DOHH2 (cell line): ENCODE measurements at regions not wholly inside any gene's neighbourhood (a gene's known extent, or its start where the extent isn't known, plus 50 kb on each side); places are given as distances from the start of the nearest gene placed in this dataset.

Source experiments
- H3F3A ChIP-seq: fragments of 200-600 bp; sonication (generic), shearing (Covaris generic); 2 replicates; pipeline ENCODE4 v1.6.0; 2016; ENCODE audit warnings: antibody characterized with exemption, mild to moderate bottlenecking; ENCODE audit not compliant: control insufficient read depth, insufficient read depth
- H3K27ac ChIP-seq: fragments of 200-600 bp; sonication (generic); 2 replicates; pipeline ENCODE4 v1.5.1; 2014; ENCODE audit warnings: low read depth, mild to moderate bottlenecking, low read length, moderate library complexity
- H3K27me3 ChIP-seq: fragments of 200-600 bp; sonication (generic); 2 replicates; pipeline ENCODE4 v1.6.1; 2014; ENCODE audit warnings: mild to moderate bottlenecking, low read length, mixed read lengths; ENCODE audit not compliant: control insufficient read depth
- H3K36me3 ChIP-seq: fragments of 200-600 bp; sonication (generic); 2 replicates; pipeline ENCODE4 v1.6.1; 2014; ENCODE audit warnings: mild to moderate bottlenecking, low read length, moderate library complexity, mixed read lengths; ENCODE audit not compliant: control insufficient read depth
- H3K4me1 ChIP-seq: fragments of 200-600 bp; sonication (generic); 2 replicates; pipeline ENCODE4 v1.6.1; 2014; ENCODE audit warnings: mild to moderate bottlenecking, low read length, mixed read lengths; ENCODE audit not compliant: control insufficient read depth
- H3K4me2 ChIP-seq: fragments of 200-600 bp; sonication (generic); 2 replicates; pipeline ENCODE4 v1.6.0; 2014; ENCODE audit warnings: mild to moderate bottlenecking, low read length, moderate library complexity
- H3K4me3 ChIP-seq: fragments of 200-600 bp; sonication (generic); 2 replicates; pipeline ENCODE4 v1.5.1; 2014; ENCODE audit warnings: mild to moderate bottlenecking, low read length, mixed read lengths
- H3K79me2 ChIP-seq: fragments of 200-600 bp; sonication (generic); 2 replicates; pipeline ENCODE4 v1.6.1; 2014; ENCODE audit warnings: mild to moderate bottlenecking, low read length, mixed read lengths; ENCODE audit not compliant: control insufficient read depth
- H3K9me2 ChIP-seq: fragments of 200-600 bp; sonication (generic); replicated peaks from 2 replicates; pipeline ENCODE4 v1.6.1; 2014; ENCODE audit warnings: mild to moderate bottlenecking, low read length, mixed read lengths; ENCODE audit not compliant: control insufficient read depth
- H3K9me3 ChIP-seq: fragments of 200-600 bp; sonication (generic); 2 replicates; pipeline ENCODE4 v1.6.1; 2014; ENCODE audit warnings: antibody characterized with exemption, low read length, mixed read lengths; ENCODE audit not compliant: control insufficient read depth, insufficient read depth
- H4K20me1 ChIP-seq: fragments of 200-600 bp; sonication (generic); 2 replicates; pipeline ENCODE4 v1.6.0; 2014; ENCODE audit warnings: low read depth, mild to moderate bottlenecking, antibody characterized with exemption, low read length, moderate library complexity; ENCODE audit not compliant: control insufficient read depth, insufficient read depth
- EZH2phosphoT487 ChIP-seq: fragments of 200-600 bp; sonication (generic); IDR thresholded peaks from 2 replicates; pipeline ENCODE4 v1.6.1; 2017; ENCODE audit warnings: borderline replicate concordance, mild to moderate bottlenecking, antibody characterized with exemption, low read length, moderate library complexity, mixed read lengths
- TF ChIP-seq, protein P1 (sequence below): fragments of 200-600 bp; sonication (generic); IDR thresholded peaks from one replicate; pipeline ENCODE4 v1.5.1; 2014; ENCODE audit warnings: antibody characterized with exemption, mild to moderate bottlenecking, low read depth, low read length; ENCODE audit not compliant: poor library complexity, severe bottlenecking

DNA sequence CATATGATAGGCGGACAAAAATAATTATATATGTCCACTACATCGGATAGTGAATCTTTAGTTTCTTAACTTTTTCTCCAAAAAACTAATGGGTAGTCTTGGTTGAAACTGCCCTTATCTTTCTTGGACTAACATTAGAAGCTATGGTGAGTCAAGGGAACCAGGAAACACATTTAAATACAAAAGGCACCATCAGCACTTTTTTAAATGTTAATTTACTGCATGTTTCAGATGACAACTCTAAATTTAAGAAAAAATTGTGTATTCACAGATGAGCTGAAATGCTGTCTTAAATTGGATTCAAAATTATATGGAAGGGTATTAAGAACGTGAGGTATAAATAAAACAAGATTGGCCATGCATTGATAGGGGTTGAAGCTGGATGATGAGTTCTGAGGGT lies 75.6 kb upstream of the CERS6 start:
- Histone ChIP-seq H3K9me3 (no peaks in the 10 kb centered on the region), H3F3A (no peaks in the 10 kb centered on the region), H4K20me1 (no peaks in the 10 kb centered on the region), H3K27me3 (no peaks in the 10 kb centered on the region), H3K9me2 (no peaks in the 10 kb centered on the region), H3K4me1 (no peaks in the 10 kb centered on the region), H3K36me3 (no peaks in the 10 kb centered on the region), H3K79me2 (no peaks in the 10 kb centered on the region), H3K4me2 (no peak overlapping the region), H3K27ac (no peak overlapping the region), H3K4me3 (no peak overlapping the region)
- TF ChIP-seq, protein P1, sequence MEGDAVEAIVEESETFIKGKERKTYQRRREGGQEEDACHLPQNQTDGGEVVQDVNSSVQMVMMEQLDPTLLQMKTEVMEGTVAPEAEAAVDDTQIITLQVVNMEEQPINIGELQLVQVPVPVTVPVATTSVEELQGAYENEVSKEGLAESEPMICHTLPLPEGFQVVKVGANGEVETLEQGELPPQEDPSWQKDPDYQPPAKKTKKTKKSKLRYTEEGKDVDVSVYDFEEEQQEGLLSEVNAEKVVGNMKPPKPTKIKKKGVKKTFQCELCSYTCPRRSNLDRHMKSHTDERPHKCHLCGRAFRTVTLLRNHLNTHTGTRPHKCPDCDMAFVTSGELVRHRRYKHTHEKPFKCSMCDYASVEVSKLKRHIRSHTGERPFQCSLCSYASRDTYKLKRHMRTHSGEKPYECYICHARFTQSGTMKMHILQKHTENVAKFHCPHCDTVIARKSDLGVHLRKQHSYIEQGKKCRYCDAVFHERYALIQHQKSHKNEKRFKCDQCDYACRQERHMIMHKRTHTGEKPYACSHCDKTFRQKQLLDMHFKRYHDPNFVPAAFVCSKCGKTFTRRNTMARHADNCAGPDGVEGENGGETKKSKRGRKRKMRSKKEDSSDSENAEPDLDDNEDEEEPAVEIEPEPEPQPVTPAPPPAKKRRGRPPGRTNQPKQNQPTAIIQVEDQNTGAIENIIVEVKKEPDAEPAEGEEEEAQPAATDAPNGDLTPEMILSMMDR, result no peak

DNA sequence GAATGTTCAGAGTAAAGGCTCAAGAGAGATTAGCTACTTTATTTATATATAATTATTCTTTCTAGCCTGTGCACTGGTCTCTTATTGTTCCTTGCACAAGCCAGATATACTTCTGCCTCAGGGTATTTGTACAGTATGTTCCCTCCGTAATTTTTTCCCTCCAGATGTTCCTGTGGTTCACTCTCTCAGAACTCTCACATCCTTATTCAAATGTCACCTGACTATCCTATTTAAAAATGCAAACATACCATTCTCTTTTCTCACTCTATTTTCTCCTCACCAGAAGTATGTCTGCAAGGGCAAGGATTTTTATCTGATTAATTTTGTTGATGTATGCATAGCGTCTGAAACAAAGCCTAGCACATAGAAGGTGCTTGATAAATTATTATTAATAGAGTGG lies 64.0 kb upstream of the CERS6 start:
- no peaks in the 10 kb centered on the region for H3K4me1 ChIP-seq
- H3K36me3 ChIP-seq, result no peaks in the 10 kb centered on the region
- H3K9me2 ChIP-seq, result no peaks in the 10 kb centered on the region
- no peak overlapping the region for H3K27ac ChIP-seq
- no peaks in the 10 kb centered on the region for H3K27me3 ChIP-seq
- no peak overlapping the region for H3K4me2 ChIP-seq
- no peaks in the 10 kb centered on the region for H4K20me1 ChIP-seq
- TF ChIP-seq, protein P1, result no peak
- TF ChIP-seq EZH2phosphoT487, result no peak
- H3K9me3 ChIP-seq, result no peaks in the 10 kb centered on the region
- H3F3A ChIP-seq, result no peaks in the 10 kb centered on the region
- H3K4me3 ChIP-seq, result no peak overlapping the region
- H3K79me2 ChIP-seq, result no peaks in the 10 kb centered on the region

DNA sequence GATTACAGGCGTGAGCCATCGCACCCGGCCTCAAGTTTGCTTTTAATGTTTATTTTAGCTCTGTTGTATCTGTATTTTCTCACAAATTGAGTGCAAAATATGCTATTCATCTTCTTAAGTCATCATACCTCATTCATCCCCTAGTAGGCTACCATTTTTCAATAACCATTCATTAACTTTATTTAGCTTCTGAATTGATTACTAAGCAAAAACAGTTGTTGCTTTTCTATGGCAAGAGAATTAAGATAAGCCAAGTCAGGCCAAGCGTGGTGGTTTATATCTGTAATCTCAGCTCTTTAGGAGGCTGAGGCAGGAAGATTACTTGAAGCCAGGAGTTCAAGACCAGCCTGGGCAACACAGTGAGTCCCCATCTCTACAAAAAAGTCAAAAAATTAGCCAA lies 63.3 kb upstream of the CERS6 start:
- H3K4me3 ChIP-seq, result no peak overlapping the region
- H3K79me2 ChIP-seq, result no peaks in the 10 kb centered on the region
- no peak overlapping the region for H3K4me2 ChIP-seq
- TF ChIP-seq, protein P1, result no peak
- no peak for TF ChIP-seq EZH2phosphoT487
- no peaks in the 10 kb centered on the region for H3F3A ChIP-seq
- no peak overlapping the region for H3K27ac ChIP-seq
- H3K9me3 ChIP-seq, result no peaks in the 10 kb centered on the region
- H3K36me3 ChIP-seq, result no peaks in the 10 kb centered on the region
- H3K4me1 ChIP-seq, result no peaks in the 10 kb centered on the region
- no peaks in the 10 kb centered on the region for H3K27me3 ChIP-seq
- H3K9me2 ChIP-seq, result no peaks in the 10 kb centered on the region
- H4K20me1 ChIP-seq, result no peaks in the 10 kb centered on the region

DNA sequence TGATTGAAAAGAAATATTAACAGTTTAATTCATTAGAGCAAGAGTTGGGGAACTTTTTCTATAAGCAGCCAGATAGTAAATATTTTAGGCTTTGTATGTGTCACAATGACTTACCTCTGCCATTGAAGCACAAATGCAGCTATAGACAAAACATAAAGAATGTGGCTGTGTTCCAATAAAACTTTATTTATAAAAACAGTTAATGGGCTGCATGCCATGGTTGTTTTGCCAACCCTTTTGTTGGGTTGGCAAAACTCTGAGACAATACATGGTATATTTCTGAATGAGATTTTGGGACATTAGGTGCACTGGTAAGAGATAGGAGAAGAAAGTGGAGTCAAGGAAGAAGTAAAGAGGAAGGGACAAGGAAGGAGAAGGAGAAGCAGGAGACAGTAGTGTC lies 61.8 kb upstream of the CERS6 start:
- TF ChIP-seq, protein P1, result no peak
- TF ChIP-seq EZH2phosphoT487, result no peak
- no peaks in the 10 kb centered on the region for H3K4me1 ChIP-seq

More for the DNA sequence above, 61.8 kb upstream of the CERS6 start:
- H3F3A ChIP-seq, result no peaks in the 10 kb centered on the region
- no peaks in the 10 kb centered on the region for H3K79me2 ChIP-seq
- no peaks in the 10 kb centered on the region for H3K36me3 ChIP-seq
- no peaks in the 10 kb centered on the region for H3K9me3 ChIP-seq
- no peak overlapping the region for H3K27ac ChIP-seq
- H3K9me2 ChIP-seq, result no peaks in the 10 kb centered on the region
- H3K27me3 ChIP-seq, result no peaks in the 10 kb centered on the region
- no peak overlapping the region for H3K4me3 ChIP-seq
- H4K20me1 ChIP-seq, result no peaks in the 10 kb centered on the region
- H3K4me2 ChIP-seq, result no peak overlapping the region
